Right lobe of liver (tissue), 4 donors: ENCODE measurements at regions not wholly inside any gene's neighbourhood (a gene's known extent, or its start where the extent isn't known, plus 50 kb on each side); places are given as distances from the start of the nearest gene placed in this dataset.

Experiments used
- CTCF ChIP-seq, 4 donors: fragments of 200-600 bp in 3 of 4; fragments of 450-650 bp in 1 of 4; IDR thresholded peaks; one replicate each; pipeline versions ENCODE4 v1.5.1 to v1.8.0; 2016 to 2022; ENCODE audit warnings: antibody characterized with exemption in 4 of 4, mild to moderate bottlenecking in 2 of 4
- POLR2A ChIP-seq: fragments of 450-650 bp; IDR thresholded peaks from one replicate; pipeline ENCODE4 v1.6.1; 2017; ENCODE audit warnings: antibody characterized with exemption, mild to moderate bottlenecking
- donor health status: DM: no; HTN: no; CAD: no.
- donor health status: DM: no; HTN: no; CAD: no.
- donor health status: DM: no; HTN: yes; CAD: no.

- no peak for TF ChIP-seq CTCF (IDR thresholded peaks at IDR 0.05)
- TF ChIP-seq POLR2A: no peak
Measured at GRCh38 chr15:37695719-37696118, 238.7 kb upstream of the TMCO5A start.
